ENCODE measurements at regions not wholly inside any gene's neighbourhood (a gene's known extent, or its start where the extent isn't known, plus 50 kb on each side); places are given as distances from the start of the nearest gene placed in this dataset.

DNA sequence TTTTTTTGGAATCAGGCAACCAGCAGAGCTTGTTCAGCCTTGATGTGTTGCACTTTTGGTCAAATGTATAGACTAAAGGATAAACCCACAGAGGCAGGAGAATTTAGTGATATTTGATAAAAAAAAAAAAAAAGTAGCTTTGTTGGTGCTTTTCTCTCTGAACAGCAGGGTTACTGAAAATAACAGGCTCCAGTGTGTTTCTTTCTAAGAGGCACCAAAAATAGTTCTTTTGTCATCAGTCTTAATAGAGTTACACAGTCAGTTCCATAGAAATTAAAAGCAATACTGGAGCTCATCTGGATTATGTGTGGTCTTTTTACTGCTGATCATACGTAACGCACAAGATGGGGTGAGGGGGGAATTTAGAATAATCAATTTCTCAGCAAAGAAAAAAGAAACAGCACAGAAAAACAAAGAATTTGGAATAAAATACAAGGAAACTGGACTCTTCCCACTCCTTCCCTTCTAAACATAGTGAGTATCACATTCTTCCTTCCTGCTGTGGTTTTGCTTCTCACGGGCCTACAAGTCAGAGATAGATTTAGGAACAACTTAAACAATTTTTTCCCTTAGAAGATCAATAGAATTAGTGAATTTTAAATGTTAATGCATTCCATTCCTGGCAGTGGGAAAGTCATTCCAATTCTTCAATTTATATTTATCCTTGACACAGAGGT, 178.8 kb upstream of the AKR1E2 start:
- H3K4me3 ChIP-seq (ENCODE audit: low read depth, low read length): no peak overlapping the region
- TF ChIP-seq, protein P1, sequence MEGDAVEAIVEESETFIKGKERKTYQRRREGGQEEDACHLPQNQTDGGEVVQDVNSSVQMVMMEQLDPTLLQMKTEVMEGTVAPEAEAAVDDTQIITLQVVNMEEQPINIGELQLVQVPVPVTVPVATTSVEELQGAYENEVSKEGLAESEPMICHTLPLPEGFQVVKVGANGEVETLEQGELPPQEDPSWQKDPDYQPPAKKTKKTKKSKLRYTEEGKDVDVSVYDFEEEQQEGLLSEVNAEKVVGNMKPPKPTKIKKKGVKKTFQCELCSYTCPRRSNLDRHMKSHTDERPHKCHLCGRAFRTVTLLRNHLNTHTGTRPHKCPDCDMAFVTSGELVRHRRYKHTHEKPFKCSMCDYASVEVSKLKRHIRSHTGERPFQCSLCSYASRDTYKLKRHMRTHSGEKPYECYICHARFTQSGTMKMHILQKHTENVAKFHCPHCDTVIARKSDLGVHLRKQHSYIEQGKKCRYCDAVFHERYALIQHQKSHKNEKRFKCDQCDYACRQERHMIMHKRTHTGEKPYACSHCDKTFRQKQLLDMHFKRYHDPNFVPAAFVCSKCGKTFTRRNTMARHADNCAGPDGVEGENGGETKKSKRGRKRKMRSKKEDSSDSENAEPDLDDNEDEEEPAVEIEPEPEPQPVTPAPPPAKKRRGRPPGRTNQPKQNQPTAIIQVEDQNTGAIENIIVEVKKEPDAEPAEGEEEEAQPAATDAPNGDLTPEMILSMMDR (IDR thresholded peaks at IDR 0.05; ENCODE audit: low read depth, low read length, missing control alignments): no peak
- no peak for DNase-seq (ENCODE audit: low read depth)

DNA sequence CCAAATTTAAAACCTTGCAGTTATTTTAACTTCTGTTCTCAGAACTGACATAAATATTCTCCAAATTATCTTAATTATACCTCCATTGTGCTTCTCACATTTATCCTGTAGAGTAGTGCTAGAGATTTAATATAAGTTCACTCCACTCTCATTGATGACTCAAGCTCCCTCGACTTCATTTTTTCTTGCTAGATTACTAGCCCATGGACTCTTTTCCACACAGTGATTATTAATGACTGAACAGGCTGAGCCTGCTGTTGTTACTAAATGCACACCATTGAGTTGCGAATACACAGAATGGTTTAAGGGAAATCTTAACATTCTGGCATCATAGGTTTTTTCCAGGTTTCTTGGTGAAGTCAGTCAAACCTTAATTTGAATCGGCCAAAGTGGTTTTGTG, 179.5 kb upstream of the AKR1E2 start:
- DNase-seq (ENCODE audit: low read depth): no peak
- no peak overlapping the region for H3K4me3 ChIP-seq (ENCODE audit: low read depth, low read length)
- TF ChIP-seq, protein P1 (IDR thresholded peaks at IDR 0.05; ENCODE audit: low read depth, low read length, missing control alignments): no peak

DNA sequence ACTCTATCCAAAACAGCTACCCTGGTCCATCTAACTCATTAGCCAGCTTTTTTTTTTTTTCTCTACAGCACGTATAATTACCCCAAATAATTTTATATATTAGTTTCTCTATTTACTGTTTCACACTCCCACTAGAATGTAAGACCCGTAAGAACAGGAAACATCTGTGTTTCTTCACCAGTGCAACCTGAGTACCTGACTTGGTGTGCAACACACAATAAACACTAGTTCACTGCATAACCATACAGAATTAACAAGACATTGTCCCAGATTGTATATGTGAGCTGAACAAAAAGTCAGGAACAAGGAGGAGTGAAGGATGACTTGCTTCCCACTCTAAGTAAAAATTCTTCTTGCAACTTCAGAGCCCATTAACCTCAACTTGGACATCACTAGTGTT, 180.2 kb upstream of the AKR1E2 start:
- H3K4me3 ChIP-seq (ENCODE audit: low read depth, low read length): no peak overlapping the region
- TF ChIP-seq, protein P1 (IDR thresholded peaks at IDR 0.05; ENCODE audit: low read depth, low read length, missing control alignments): no peak
- DNase-seq (ENCODE audit: low read depth): no peak

DNA sequence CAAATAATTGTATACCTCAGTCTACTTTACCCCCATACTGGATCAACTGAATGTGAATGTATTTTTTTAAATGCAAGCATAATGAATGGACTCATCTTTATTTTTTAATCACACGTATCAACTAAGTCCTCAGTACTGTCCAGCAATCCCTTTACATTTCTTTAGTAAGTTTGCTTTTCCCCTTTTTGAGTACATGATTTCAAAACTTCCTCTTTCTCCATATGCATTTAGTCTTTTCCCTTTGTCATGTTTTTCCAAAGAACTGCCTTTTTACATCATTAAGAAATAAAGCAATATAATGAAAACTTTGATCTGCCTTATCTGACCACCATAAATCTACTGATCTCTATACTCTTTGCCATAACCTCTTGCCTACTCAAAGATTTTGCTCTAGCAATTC, 182.5 kb upstream of the AKR1E2 start:
- TF ChIP-seq, protein P1 (IDR thresholded peaks at IDR 0.05; ENCODE audit: low read depth, low read length, missing control alignments): no peak
- DNase-seq (ENCODE audit: low read depth): no peak
- H3K4me3 ChIP-seq (ENCODE audit: low read depth, low read length): no peak overlapping the region

DNA sequence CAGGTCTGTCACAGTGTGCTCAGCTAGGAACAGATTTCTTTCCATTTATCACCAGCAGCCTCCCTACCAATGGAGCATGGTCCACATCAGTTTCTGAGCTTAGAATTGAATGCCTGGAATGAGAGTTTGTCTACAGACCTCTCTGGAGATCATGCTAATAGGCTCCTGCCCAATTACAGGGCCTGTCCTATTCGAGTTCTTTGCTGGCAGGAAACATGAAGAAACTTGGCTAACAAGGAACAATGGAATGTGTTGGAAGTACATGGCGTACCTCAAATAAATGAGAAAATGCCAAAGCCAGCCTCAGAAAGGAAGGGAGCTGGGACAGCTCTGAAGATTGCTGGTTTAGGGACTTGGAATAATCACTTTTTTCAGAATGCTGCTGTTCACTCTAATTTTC, 186.0 kb upstream of the AKR1E2 start:
- TF ChIP-seq, protein P1 (IDR thresholded peaks at IDR 0.05; ENCODE audit: low read depth, low read length, missing control alignments): no peak
- DNase-seq (ENCODE audit: low read depth): no peak
- H3K4me3 ChIP-seq (ENCODE audit: low read depth, low read length): no peak overlapping the region

DNA sequence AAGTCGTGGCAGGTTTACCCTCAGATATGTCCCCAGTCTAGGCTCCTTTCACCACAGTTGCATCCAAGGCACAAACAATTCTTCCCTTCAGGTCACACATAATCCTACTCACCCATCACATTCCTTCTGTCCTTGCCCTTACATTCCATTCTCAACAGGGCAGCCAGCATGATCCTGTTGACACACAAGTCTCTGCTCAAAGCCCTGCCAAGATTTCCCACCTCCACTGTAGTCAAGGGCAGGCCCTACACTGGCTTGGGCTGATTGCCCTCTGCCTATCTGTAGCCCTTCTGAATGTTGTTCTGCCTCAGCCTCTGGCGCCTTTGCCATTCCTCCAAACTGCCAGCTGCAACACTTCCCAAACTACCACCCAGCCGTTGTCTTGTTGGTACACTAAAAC, 187.9 kb upstream of the AKR1E2 start:
- TF ChIP-seq, protein P1 (IDR thresholded peaks at IDR 0.05; ENCODE audit: low read depth, low read length, missing control alignments): no peak
- DNase-seq (ENCODE audit: low read depth): no peak
- no peak overlapping the region for H3K4me3 ChIP-seq (ENCODE audit: low read depth, low read length)

DNA sequence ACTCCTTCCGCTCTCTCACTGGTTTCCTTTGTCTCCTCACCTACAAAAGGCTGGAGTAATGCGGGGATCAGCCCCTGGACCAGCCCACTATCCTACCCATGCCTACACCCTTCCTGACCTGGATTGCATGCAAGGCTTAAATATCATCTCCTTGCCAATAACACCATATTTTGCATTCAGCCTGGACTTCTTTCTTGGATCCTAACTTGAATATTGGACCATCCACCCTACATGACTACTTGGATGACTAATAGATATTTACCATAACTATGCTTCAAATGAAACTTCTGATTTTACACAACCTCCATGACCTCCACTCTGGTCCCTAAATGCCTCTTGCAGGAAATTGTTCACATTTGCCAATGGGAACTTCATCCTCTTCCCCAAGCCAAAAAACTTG, 188.3 kb upstream of the AKR1E2 start:
- TF ChIP-seq, protein P1 (IDR thresholded peaks at IDR 0.05; ENCODE audit: low read depth, low read length, missing control alignments): no peak
- no peak for DNase-seq (ENCODE audit: low read depth)
- no peak overlapping the region for H3K4me3 ChIP-seq (ENCODE audit: low read depth, low read length)

Data from GM12864 (cell line).